ENCODE measurements at regions not wholly inside any gene's neighbourhood (a gene's known extent, or its start where the extent isn't known, plus 50 kb on each side); places are given as distances from the start of the nearest gene placed in this dataset.

- ChIA-PET CTCF (no interaction called here), POLR2A (no interaction called here)
- TF ChIP-seq CTCF (IDR thresholded peaks at IDR 0.05; ENCODE audit: control extremely low read depth, extremely low read depth, low read depth, missing control alignments): no peak
- no peak for DNase-seq (ENCODE audit: extremely low spot score)
These were observed 120.1 kb upstream of the TWIST2 start for GRCh38 chr2:238727585-238728329.

GRCh38 chr2:238728330-238729260 lies 119.3 kb upstream of the TWIST2 start:
- no peak for DNase-seq (ENCODE audit: extremely low spot score)
- ChIA-PET POLR2A (no interaction called here), CTCF (interaction anchor here (1.8 kb wide), 1 partner anchor 56 kb away, joined by 4 read pairs; no protein-coding TSS in a partner anchor)
- TF ChIP-seq CTCF (IDR thresholded peaks at IDR 0.05; ENCODE audit: control extremely low read depth, extremely low read depth, low read depth, missing control alignments): no peak

- ChIA-PET CTCF (interaction anchor here (1.8 kb wide), 1 partner anchor 56 kb away, joined by 4 read pairs; no protein-coding TSS in a partner anchor), POLR2A (no interaction called here)
- no peak for TF ChIP-seq CTCF (IDR thresholded peaks at IDR 0.05; ENCODE audit: control extremely low read depth, extremely low read depth, low read depth, missing control alignments)
- no peak for DNase-seq (ENCODE audit: extremely low spot score)
These were observed 118.5 kb upstream of the TWIST2 start for GRCh38 chr2:238729261-238729935.

- no peak for DNase-seq (ENCODE audit: extremely low spot score)
- POLR2A ChIA-PET: no interaction called here
- CTCF ChIA-PET: interaction anchor here (1.8 kb wide), 1 partner anchor 55 kb away, joined by 4 read pairs; no protein-coding TSS in a partner anchor
These were observed 117.8 kb upstream of the TWIST2 start for GRCh38 chr2:238730001-238730669.

GRCh38 chr2:238730881-238731280 lies 117.0 kb upstream of the TWIST2 start:
- POLR2A ChIA-PET: no interaction called here
- CTCF ChIA-PET: no interaction called here
- DNase-seq (ENCODE audit: extremely low spot score): no peak
- no peak for TF ChIP-seq CTCF (IDR thresholded peaks at IDR 0.05; ENCODE audit: control extremely low read depth, extremely low read depth, low read depth, missing control alignments)

More at GRCh38 chr2:238730001-238730669, 117.8 kb upstream of the TWIST2 start:
- TF ChIP-seq CTCF (IDR thresholded peaks at IDR 0.05; ENCODE audit: control extremely low read depth, extremely low read depth, low read depth, missing control alignments): no peak
